ENCODE measurements at regions not wholly inside any gene's neighbourhood (a gene's known extent, or its start where the extent isn't known, plus 50 kb on each side); places are given as distances from the start of the nearest gene placed in this dataset.

GRCh38 chr5:126234563-126235195, 188.5 kb upstream of the GRAMD2B start:
- TF ChIP-seq CTCF (conservative IDR thresholded peaks at IDR 0.05; ENCODE audit: low read length) (peak; percentile 77), EZH2phosphoT487 (IDR thresholded peaks at IDR 0.05; ENCODE audit: borderline replicate concordance, low read depth, low read length) (no peak)
